GM12892 (cell line): ENCODE measurements at regions not wholly inside any gene's neighbourhood (a gene's known extent, or its start where the extent isn't known, plus 50 kb on each side); places are given as distances from the start of the nearest gene placed in this dataset.

ENCODE experiments used
- POLR2AphosphoS5 ChIP-seq: IDR thresholded peaks from 2 replicates; pipeline ENCODE4 v1.6.1; 2011; ENCODE audit warnings: low read depth, low read length, control low read depth
- TAF1 ChIP-seq: IDR thresholded peaks from 2 replicates; pipeline ENCODE4 v1.6.1; 2011; ENCODE audit warnings: low read depth, mild to moderate bottlenecking, control low read depth, low read length, borderline replicate concordance

- TF ChIP-seq POLR2AphosphoS5 (no peak), TAF1 (no peak)
Measured at GRCh38 chr13:67951431-67951830, 721.3 kb upstream of the PCDH9 start.
